ENCODE measurements at regions not wholly inside any gene's neighbourhood (a gene's known extent, or its start where the extent isn't known, plus 50 kb on each side); places are given as distances from the start of the nearest gene placed in this dataset.

- CTCF ChIA-PET = no interaction called here
These were observed 186.6 kb downstream of the RAD51AP2 start for GRCh38 chr2:17331636-17332035.

GRCh38 chr2:17328161-17328560, 190.1 kb downstream of the RAD51AP2 start:
- BruUV-seq (replicated peaks) = no TSS peak
- no peak overlapping the region for H3K4me3 ChIP-seq
- CTCF ChIA-PET = no interaction called here
- intact Hi-C loops (cut with micrococcal nuclease; ENCODE audit: unreplicated experiment) = no loop called here
- no peaks in the 10 kb centered on the region for H3K4me1 ChIP-seq (replicated peaks; ENCODE audit: insufficient read depth)
- H3K4me2 ChIP-seq = no peak overlapping the region
- H2AFZ ChIP-seq = no peak overlapping the region
- no peaks in the 10 kb centered on the region for H3K36me3 ChIP-seq (ENCODE audit: low read depth)
- no peak overlapping the region for H3K27ac ChIP-seq
- no peak for DNase-seq
- H3K9me3 ChIP-seq (ENCODE audit: insufficient read depth, low read depth) = no peaks in the 10 kb centered on the region
- H4K20me1 ChIP-seq (ENCODE audit: insufficient read depth) = no peaks in the 10 kb centered on the region
- TF ChIP-seq EZH2 (IDR thresholded peaks at IDR 0.05; ENCODE audit: low read depth) (no peak), CTCF (conservative IDR thresholded peaks at IDR 0.05) (no peak)
- H3K27me3 ChIP-seq (ENCODE audit: insufficient read depth, low read depth) = no peaks in the 10 kb centered on the region
- POLR2A ChIA-PET (ENCODE audit: unreplicated experiment) = no interaction called here
- no peaks in the 10 kb centered on the region for H3K79me2 ChIP-seq (ENCODE audit: low read depth)
- H3K9me2 ChIP-seq (ENCODE audit: insufficient read depth) = no peaks in the 10 kb centered on the region
- H3F3A ChIP-seq (ENCODE audit: insufficient read depth, low read depth) = no peaks in the 10 kb centered on the region

More at GRCh38 chr2:17331636-17332035, 186.6 kb downstream of the RAD51AP2 start:
- Histone ChIP-seq H3K4me3 (no peak overlapping the region), H3K4me2 (no peak overlapping the region), H3F3A (ENCODE audit: insufficient read depth, low read depth) (no peaks in the 10 kb centered on the region), H3K27me3 (ENCODE audit: insufficient read depth, low read depth) (no peaks in the 10 kb centered on the region), H4K20me1 (ENCODE audit: insufficient read depth) (no peaks in the 10 kb centered on the region), H3K4me1 (replicated peaks; ENCODE audit: insufficient read depth) (no peaks in the 10 kb centered on the region), H3K79me2 (ENCODE audit: low read depth) (no peaks in the 10 kb centered on the region), H3K9me2 (ENCODE audit: insufficient read depth) (no peaks in the 10 kb centered on the region), H2AFZ (no peak overlapping the region), H3K9me3 (ENCODE audit: insufficient read depth, low read depth) (no peaks in the 10 kb centered on the region), H3K27ac (no peak overlapping the region), H3K36me3 (ENCODE audit: low read depth) (no peaks in the 10 kb centered on the region)
- no TSS peak for BruUV-seq (replicated peaks)
- intact Hi-C loops (cut with micrococcal nuclease; ENCODE audit: unreplicated experiment) = no loop called here
- TF ChIP-seq EZH2 (IDR thresholded peaks at IDR 0.05; ENCODE audit: low read depth) (no peak), CTCF (conservative IDR thresholded peaks at IDR 0.05) (no peak)
- DNase-seq = no peak
- POLR2A ChIA-PET (ENCODE audit: unreplicated experiment) = no interaction called here

- no TSS peak for BruUV-seq (replicated peaks)
- H3K4me3 ChIP-seq = no peak overlapping the region
- intact Hi-C loops (cut with micrococcal nuclease; ENCODE audit: unreplicated experiment) = no loop called here
- H3K4me1 ChIP-seq (replicated peaks; ENCODE audit: insufficient read depth) = no peaks in the 10 kb centered on the region
- no peak overlapping the region for H2AFZ ChIP-seq
- TF ChIP-seq CTCF (conservative IDR thresholded peaks at IDR 0.05) (no peak), EZH2 (IDR thresholded peaks at IDR 0.05; ENCODE audit: low read depth) (no peak)
- H3F3A ChIP-seq (ENCODE audit: insufficient read depth, low read depth) = no peaks in the 10 kb centered on the region
- no peak overlapping the region for H3K4me2 ChIP-seq
- H3K27me3 ChIP-seq (ENCODE audit: insufficient read depth, low read depth) = no peaks in the 10 kb centered on the region
- no peaks in the 10 kb centered on the region for H3K79me2 ChIP-seq (ENCODE audit: low read depth)
- no peaks in the 10 kb centered on the region for H3K36me3 ChIP-seq (ENCODE audit: low read depth)
- no peak overlapping the region for H3K27ac ChIP-seq
- H3K9me3 ChIP-seq (ENCODE audit: insufficient read depth, low read depth) = no peaks in the 10 kb centered on the region
- ChIA-PET POLR2A (ENCODE audit: unreplicated experiment) (no interaction called here), CTCF (no interaction called here)
- no peak for DNase-seq
- H4K20me1 ChIP-seq (ENCODE audit: insufficient read depth) = no peaks in the 10 kb centered on the region
- H3K9me2 ChIP-seq (ENCODE audit: insufficient read depth) = no peaks in the 10 kb centered on the region
These were observed 190.6 kb downstream of the RAD51AP2 start for GRCh38 chr2:17327649-17328048.

All from PC-9 (cell line).